ENCODE measurements at regions not wholly inside any gene's neighbourhood (a gene's known extent, or its start where the extent isn't known, plus 50 kb on each side); places are given as distances from the start of the nearest gene placed in this dataset.

DNA sequence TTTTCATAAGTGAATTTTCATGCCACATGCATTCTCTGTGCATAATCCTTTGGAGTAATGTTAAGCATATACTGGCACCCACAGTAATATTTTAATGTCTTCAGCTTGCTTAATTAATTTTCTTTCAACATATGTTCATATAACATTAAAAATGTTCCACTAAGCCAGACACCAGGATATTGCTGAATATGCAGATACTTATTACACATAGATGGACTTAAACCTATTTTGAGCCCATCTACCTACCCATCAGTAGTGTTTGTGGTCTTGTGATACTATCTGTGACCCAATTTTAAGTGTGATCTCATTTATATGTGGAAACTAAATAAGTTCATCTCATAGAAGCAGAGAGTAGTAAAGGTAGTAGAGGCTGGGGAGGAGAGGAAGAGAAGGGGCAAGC is 379.5 kb upstream of the JAG1 start:
- no peak for DNase-seq

DNA sequence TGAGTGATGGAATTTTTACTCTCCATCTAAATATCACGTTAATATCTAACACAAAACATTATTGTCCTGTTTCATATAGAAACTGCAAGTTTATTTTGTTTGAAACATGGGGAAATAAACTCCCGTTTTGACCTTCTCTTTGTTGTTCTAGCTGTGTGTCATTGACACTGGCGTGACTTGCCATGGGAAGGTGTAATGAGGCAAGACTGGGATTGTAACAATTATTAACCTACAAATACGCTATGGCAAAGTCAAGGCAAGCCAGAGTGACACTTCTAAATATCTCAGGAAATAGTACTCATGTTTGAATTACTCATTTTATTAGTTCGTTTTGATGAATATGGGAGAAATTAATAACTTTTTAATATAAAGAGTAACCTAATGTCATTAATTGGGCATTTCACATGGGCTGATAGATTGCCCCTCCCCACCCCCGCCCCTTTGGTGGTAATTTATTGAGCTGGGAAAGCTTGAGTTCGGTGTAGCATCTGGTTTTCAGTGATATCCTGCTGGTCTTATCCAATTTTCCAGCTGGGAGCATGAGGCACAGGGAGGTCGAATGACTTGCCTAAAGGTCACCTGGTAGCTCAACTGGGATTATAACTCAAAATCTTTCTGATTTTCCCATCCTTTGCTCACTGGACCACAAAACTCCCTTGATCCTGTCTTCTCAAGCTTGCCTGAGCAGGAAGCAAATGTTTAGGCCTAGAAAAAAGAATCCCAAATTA is 380.6 kb upstream of the JAG1 start:
- peak; percentile 86 for DNase-seq

DNA sequence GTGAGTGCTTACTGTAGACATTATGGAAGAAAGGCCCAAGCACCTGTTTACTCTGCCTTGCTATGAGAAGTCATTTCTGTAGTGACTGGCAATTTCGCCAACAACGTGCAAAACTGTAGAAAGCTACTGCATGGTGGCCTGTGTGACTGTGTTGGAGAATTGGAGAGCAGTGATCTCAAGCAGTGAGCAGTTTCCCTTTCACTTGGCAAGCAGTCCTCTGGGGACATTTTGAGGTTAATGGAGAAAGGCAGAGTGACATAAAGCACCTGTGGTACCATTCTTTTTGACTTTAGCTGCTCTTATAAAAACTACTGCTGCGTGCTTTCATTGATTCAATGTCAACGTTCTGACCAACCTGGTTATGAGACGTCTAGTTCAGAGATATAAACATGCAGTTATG is 382.6 kb upstream of the JAG1 start:
- no peak for DNase-seq

DNA sequence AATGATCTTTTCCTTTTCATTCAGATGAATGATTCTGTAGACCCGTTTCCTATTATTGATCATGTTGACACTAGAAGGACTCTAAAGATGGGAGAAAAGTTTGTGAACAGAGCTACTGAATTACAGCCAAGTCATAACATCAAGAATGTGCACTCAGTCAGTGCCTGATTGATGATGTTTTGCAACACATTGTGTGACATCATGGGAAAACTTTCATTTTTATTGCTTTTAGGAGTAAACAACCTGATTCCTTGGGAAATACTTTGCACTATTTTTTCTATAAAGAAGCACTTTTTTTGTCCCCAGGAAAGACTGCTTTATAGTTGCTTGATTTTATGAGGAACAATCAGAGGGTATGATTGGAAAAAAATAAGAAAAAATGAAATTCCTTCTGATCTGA is 383.8 kb upstream of the JAG1 start:
- DNase-seq: no peak

DNA sequence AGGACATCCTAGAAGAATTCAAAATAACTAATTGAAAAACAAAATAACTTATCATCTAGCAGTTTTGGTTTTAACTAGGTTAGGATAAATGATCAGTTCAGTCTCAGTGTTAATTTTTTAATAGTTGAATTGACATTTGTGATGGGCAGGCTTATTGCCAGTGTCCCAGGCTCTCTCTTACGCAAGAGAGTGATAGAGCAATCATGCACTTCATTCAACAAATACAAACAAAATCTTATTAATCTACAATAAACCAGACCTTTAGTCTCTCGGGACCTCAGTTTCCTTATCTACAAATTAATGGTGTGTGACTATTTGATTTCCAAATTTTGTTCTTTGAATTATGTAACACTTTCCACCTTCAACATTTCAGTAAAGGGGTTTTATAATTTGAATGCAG is 385.9 kb upstream of the JAG1 start:
- DNase-seq: no peak

DNA sequence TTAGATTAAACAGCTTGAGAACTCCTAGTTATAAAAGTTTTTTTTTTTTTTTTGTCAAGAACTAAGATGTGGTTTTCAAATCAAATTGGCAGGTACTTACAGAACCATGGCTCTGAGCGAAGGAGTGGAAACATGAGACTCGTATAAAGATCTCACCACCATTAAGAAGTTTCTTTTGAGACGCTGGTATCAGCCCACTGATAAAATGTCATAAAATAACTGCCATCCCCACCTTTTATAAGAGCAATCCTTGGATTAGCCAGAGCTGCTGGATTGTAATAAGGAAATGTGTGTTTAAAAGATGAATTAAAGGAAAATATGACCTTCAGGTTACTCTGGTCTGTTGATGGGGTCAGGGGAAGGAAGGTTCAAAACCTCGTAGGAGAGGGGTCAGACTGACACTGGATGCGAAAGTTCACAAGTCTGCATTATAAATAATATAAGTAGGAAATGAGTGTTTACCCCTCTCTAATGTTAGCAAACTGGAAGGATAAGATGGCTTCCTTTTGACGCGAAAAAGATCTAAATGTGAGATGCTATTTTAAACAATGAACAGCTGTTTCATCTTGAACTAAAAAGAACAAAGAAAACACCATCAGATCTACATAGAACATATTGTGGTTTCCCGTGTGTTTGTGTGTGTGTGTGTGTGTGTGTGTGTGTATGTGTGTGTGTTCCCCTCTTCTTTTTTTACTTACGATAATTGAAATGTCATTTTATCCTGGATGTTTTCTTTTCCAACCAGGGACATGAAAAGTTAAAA is 386.8 kb upstream of the JAG1 start:
- DNase-seq: no peak

DNA sequence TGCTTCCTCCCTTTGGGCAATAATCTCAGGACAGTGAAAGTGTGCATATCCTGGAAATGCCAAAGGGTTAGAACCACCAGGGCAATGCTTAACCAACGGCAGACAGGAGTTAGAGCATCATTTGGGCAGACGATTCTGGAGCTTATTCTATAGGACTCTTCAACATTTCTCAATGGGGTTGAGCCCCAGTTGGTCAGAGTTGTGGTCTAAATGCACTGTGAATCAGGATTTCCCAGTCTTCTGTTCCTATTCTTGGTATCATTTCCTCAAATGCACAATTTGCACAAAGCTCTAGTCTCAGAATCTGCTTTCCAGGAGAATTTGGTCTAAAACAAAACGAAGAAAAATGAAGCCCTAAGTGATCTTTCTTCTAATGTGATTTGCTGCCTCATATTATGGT is 389.6 kb upstream of the JAG1 start:
- no peak for DNase-seq

DNA sequence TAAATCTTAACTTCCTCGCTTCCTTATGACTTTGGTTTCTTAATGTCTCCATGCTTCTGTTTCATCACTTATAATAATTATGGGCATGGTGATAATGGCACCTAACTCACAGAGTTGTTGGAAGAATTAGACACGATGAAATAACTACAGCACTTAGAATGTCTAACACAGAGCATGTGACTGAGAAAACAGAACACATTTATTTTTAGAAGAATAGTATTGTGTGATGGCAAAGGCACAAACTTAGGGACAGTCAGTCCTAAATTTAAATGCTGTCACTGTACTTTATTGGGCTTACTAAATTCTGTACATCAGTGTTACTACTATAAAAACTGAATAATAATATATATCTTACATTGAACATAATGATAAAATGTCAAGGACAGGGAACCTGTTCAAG is 391.1 kb upstream of the JAG1 start:
- no peak for DNase-seq

DNA sequence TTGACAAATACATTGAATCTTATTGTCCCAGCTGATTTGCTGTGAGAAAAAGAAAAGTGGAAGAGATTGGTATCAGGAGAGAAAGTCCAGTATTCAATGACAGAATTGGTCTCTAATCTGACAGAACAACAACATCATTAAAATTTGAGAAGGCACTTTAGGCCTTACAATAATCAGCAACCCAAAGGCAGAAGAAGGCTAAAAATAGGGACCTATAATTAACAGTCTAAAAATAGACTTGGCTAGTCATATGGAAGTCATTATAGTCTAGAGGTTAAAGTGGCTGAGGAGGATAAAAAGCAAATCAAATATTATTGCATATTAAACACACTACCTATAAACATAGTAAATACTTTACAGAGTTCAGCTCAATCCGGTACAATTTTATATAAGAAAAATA is 393.6 kb upstream of the JAG1 start:
- no peak for DNase-seq

DNA sequence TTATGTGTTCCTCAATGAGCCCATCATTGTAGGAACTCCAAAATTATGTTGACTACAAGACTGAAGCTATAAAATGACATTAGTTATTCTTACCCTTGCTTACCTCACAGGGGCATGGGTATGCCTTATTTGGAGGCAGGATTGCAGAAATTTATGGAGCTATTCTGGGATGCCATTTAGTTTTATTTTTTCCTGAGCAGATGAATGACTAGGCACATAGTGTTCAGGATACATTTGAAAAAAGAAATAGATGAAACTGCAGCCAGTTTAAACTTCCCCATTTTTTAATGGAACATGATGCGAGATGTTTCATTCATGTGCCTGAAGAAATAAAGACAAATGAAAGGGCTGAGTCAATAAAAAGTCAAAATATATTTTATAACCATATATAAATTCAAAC is 399.2 kb upstream of the JAG1 start:
- no peak for DNase-seq

DNA sequence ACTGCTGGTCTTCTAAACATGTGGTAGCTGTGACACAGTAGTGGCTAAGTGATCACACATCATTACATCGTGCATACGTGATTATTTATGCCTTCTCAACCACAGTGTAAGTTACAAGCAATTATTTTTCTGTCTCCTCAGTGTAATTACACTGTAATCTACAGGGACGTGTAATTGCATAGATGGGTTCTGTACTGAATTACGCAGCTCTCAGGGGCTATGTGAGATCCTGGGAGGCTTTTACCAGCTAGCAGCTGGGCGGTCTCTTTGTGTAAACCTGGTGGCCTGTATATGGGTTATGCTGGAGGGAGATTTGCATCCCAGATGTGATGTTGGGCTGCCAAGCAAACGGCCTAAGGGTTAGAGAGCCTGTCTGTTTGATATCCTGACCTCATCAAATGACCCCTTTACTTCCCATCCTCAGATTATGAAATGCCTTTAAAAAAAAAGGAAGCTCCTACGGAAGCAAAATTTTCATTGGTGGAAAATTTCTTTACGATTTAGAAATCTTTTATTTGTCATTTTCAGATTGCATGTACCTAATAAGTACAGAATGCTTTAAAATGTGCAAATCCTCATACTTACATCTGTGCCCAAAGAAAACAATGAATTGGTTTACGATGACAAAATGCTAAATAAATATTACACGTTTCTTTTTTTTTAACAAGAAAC is 402.8 kb upstream of the JAG1 start:
- DNase-seq: no peak

DNA sequence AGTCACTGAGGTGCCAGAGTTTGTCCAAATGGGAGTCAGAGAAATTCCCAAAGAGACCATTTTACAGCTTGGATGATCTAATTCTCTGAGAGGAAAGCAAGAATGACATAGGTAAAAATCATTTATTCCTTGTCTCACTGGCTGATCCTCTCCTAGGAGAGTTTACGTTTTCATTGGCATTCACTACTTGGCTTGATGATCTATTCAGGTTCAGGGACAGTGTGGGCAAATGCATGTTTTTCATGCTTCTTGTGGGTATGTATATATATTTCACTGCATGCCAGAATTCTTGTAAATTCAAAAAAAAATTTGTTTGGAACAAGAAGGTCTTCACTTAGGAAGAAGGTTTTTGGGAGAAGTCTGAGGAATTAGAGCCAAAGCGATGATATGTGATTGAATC is 403.4 kb upstream of the JAG1 start:
- DNase-seq: no peak

DNA sequence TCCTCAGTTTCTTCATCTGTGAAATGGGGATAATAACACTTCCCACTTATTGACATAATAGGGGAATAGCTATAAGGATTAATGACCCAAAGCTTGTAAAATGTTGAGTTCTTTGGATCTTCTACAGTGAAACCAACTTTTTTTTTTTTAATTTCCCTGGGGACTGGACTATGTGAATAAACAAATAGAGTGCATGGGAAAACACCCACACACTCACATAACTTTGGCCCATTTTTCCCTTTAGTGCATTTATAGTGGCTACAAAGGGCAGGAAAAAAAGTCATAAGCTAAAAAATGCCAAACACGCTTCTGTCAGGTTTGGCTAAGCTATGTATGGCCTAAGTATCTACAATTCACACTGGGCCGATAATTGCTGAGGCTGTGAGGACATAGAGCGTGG is 406.2 kb upstream of the JAG1 start:
- DNase-seq: no peak

DNA sequence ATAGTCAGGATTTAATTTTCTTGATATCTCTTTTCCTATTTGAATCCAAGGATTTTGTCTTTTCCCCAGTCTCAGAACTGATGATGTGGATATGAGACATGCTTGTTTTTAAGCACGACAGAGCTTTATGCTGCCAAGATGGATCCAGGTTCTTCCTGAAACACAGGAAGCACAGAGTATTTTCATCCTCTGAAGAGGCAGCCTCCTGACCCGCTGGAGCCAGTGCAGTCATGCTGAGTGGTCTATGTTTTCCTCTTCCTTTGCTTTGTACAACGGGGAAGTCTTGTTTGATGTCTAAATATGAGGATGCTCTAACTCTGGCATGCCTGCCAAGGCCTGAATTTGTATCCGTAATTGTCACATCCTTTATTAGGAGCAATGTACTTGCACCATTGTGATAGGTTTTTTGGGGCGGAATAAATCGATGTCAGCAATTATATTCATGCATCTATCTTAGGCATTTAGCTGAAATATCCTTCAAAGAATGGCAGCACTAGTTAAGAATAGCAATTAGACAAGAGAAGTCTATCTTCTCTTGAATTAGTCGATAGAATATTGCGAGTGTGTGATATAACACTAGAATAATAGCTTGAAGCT is 407.1 kb upstream of the JAG1 start:
- no peak for DNase-seq

DNA sequence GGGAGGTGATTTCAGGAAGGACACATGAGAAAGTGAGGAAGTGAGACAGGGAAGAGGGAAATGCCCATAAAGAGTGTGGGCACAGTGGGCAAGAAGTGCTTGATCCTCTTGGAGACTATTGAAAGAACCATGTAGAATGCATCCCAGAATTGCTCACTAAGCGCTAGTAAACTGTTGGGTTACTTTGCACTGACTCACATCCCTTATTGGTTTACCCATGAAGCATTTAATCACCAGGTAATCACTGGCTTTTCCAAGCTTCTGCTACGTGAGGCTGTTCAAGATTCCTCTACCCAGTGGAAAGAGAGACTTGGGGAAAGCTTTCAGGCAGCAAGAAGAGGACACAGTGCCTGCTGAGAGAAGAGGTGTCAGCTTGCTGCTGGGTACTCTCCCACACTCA is 410.0 kb upstream of the JAG1 start:
- DNase-seq: no peak

DNA sequence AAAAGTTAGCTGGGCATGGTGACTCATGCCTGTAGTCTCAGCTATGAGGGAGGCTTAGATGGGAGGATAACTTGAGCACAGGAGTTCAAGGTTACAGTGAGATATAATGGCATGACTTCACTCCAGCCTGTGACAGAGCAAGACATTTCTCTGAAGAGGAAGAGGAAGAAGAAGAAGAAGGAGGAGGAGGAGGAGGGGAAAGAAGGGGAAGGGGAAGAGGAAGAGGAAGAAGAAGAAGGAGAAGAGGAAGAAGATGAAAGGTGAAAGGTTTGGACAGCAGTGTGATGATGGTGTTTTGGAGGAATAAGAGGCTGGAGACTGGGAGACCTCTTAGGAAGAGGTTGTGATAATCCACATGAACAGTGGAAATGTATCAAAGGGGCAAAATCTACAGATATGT is 410.7 kb upstream of the JAG1 start:
- DNase-seq: no peak

DNA sequence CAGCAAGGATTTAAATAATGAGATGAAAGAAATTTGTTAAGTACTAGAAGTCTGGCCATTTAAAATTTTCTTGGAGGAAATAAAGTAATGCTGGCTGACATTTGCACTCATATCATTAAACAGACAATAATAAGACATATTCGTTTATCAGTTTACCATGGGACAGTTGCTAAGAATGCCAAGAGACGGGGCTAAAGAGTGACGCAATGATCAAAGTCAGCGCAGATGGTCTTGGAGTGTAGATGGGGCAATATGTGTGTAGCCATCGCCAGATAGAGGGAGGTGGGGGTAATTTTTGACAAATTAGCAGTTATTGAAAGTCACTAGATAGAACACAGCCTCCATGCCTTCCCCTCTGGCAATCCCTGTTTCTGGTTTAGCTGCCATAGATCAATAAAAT is 413.2 kb upstream of the JAG1 start:
- no peak for DNase-seq

DNA sequence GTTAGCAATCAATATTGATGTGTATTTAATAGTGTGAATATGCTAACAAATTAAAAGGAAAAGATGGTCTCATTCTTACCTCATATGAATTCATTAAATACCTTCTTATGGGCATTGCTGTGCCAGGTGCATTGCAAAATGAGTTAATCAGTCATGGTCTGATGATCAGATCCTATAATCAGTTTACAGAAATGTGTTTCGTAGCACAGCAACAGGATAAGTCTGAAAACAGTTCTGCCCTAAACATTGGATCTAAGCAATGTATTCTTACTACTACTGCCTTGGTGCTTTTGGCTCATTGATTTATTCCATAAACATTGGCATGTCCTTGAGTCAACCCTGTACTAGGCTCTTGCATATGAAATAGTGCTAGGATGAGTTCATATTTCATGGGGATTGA is 417.0 kb upstream of the JAG1 start:
- no peak for DNase-seq

DNA sequence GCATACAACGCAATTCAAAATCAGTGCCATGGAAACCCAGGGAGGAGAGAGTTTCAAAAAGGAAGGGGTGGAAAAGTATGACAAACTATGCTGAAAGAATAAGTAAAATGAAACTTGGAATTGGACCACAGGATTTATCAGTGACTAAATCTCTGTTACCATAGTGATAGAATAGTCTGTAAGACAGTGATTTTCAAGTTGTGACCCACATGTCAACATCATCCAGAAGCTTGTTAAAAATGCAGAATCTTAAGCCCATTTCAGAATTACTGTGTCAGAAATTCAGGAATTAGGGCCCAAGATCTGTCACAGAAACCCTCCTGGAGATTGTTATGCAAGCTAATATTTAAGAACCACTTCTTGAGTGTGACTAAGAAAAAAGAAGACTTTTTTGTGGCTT is 417.7 kb upstream of the JAG1 start:
- DNase-seq: no peak

DNA sequence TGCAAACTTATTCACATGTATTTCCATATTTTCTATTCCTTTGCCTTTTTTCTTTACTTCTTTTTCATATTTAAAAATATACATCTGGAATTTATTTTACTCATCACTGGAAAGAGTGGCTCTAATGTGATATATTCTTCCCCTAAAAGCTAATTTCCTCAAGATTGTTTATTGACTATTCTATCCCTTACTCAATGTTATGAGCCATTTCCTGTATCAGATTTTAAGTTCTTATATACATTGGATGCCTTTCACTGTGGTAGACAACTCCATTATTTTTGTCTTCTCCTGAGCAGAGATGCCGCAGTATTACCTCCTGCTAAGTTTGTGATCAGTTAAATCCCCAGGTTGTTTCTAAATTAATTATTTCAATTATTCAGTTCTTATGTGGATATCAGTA is 418.4 kb upstream of the JAG1 start:
- no peak for DNase-seq

DNA sequence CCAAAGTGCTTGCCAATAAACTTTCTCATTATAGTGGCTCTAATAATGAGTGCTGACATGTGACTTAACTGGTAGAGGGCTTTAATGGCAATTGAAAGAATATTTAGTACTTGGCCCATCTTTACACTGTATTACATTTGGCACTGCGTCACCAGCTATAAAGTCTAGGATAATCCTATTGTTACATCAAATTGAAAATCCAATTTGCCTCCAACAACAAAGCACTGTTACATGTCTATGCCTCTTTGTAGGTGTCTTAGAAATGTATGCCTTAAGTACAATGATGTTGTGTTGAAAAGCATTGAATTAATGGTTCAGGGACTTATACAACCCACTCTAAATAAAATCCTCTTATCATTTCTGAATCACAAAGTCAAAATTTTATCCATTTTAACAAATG is 420.4 kb upstream of the JAG1 start:
- no peak for DNase-seq

DNA sequence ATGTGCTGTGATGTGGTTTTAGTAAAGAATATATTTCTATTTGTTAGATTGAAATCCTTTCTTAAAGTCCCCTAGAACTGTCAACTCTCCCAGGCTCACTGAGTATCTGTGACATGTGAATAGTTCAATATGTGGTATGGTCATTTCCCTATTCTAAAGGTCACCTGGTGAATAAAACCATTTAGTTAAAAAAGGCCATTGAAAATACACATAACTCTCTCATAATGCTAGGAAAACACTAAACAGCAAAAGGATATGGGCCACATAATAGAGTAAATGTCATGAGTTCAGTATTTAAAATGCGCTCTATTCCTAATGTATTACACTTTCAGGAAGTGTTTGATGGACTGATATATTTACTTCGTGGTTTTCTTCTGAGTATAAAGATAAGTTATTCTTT is 420.9 kb upstream of the JAG1 start:
- DNase-seq: no peak

DNA sequence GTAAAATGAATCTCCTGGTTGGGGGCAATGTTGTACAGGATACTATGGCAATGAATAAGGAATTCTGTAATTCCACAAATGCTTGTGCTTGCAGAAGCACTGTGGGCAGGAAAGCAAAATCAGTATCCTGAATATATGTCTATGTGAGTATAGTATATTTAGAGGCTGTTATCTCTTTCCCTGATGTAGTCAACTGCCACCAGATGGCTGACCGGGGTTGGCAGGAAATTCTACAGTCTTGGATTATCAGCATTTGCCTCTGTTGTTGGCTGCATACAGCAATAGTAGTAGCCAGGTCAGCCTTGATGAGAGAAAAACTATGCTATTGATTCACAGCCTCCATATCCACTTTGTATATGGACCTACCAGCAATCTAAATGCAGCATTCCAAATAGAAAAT is 425.1 kb upstream of the JAG1 start:
- no peak for DNase-seq

DNA sequence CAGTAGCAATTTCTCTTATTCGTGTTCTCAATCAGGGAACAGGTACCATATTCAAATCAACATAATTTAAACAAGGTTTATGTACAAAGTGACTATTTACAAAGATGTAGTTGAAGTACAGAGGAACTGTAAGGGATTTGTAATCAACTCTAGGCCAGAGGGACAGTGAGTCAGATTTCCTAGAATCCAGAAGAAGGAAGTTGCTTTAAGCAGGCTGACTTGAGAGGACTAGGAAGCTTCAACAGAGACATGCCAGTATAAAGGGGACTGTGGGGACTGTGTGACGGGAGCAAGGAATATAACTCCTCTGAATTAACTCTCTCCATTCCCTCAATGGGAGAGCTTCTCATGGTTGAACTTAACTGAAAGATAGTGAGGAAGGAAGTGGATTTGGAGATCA is 427.4 kb upstream of the JAG1 start:
- DNase-seq: no peak
